ENCODE measurements at regions not wholly inside any gene's neighbourhood (a gene's known extent, or its start where the extent isn't known, plus 50 kb on each side); places are given as distances from the start of the nearest gene placed in this dataset.
"Not testable (repeated sequence)": the region's sequence is repeated elsewhere in the genome, so short reads cannot be mapped to it uniquely, and the experiment has no call there.

DNA sequence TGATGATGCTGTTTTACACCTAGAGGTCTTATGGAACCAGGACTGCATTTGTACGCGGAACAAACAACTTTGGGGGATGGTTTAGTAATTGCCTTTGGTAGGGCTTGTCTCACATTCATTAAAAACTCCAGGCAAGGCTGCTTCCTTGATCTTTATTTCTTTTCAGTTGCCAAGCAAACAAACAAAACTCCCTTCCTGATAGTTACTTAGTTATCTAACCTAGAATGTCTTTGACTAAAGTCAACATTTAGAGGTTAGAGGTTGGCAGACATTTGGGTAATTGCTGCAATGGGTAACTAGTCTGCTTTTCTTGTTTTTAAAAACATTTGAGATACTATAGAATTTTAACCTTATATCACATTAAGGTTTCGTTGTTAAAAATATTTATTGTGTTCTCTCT is 500.9 kb upstream of the PTBP2 start:
- 54 to 100% (median 90%) methylated on average over 1 to 3 of the region's 3 CpGs; no CpG with 5 or more reads in 1 of the 10 experiments for WGBS, 10 experiments
- in situ Hi-C loops (cut with MboI; ENCODE audit: low pct_unique_long_range_greater_than_20kb in 2 of 9, low sequenced_read_pairs in 9 of 9, unreplicated experiment in 9 of 9): loop anchor here in 1 of 9 experiments (25.0 kb wide), 1 partner anchor 1842 kb away; no protein-coding TSS in a partner anchor
- ATAC-seq (replicated peaks in 6 of 8): no peak

DNA sequence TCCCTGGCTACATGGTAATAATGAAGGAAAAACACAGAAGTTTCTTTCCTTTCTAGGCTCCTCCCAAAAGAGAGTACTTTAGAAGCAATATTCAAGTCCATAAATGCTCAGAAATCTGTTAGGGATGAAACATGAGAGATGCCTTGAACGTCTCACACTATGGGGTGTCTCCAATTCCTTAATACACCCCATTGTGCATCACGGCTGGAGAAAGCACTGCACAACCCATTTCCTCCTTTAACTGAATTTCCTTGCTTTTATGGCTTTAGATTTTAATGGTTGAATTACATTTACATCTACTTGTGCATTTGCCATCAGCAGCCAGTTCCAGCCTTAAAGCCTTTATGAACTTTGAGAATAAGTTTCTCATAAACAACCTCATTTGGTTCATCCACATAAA is 498.9 kb upstream of the PTBP2 start:
- peaks cover 0 to 4% of the 10 kb centered on the region in 2 donors for H3K4me1 ChIP-seq (replicated peaks in 1 of 2)
- no peak overlapping the region for H3K27ac ChIP-seq
- in situ Hi-C loops (cut with MboI; ENCODE audit: low pct_unique_long_range_greater_than_20kb in 2 of 9, low sequenced_read_pairs in 9 of 9, unreplicated experiment in 9 of 9): loop anchor here in 1 of 9 experiments (25.0 kb wide), 1 partner anchor 1840 kb away; no protein-coding TSS in a partner anchor
- WGBS, 10 experiments: 0 to 100% (median 65%) methylated on average over 1 to 2 of the region's 2 CpGs; no CpG with 5 or more reads in 3 of the 10 experiments
- no peak for ATAC-seq (replicated peaks in 6 of 8)
- H3K4me3 ChIP-seq: no peak overlapping the region

More for the DNA sequence above, 500.9 kb upstream of the PTBP2 start:
- Histone ChIP-seq H3K27ac (no peak overlapping the region), H3K4me3 (no peak overlapping the region), H3K4me1 (replicated peaks in 1 of 2) (peaks cover 0 to 4% of the 10 kb centered on the region in 2 donors)

DNA sequence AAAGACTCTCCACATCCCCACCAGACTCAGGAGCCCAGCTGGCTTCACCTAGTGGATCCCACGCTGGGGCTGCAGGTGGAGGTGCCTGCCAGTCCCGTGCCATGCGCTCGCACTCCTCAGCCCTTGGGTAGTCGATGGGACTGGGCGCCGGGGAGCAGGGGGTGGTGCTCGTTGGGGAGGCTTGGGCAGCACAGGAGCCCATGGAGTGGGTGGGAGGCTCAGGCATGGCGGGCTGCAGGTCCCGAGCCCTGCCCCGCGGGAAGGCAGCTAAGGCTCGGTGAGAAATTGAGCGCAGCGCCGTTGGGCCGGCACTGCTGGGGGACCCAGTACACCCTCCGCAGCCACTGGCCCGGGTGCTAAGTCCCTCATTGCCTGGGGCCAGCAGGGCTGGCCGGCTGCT is 497.4 kb upstream of the PTBP2 start:
- not testable (repeated sequence) for ATAC-seq (replicated peaks in 6 of 8); H3K27ac ChIP-seq; H3K4me1 ChIP-seq (replicated peaks in 1 of 2); H3K4me3 ChIP-seq
- in situ Hi-C loops (cut with MboI; ENCODE audit: low pct_unique_long_range_greater_than_20kb in 2 of 9, low sequenced_read_pairs in 9 of 9, unreplicated experiment in 9 of 9): loop anchor here in 1 of 9 experiments (25.0 kb wide), 1 partner anchor 1838 kb away; no protein-coding TSS in a partner anchor
- no CpG with 5 or more reads among the region's 20 CpGs for WGBS, 10 experiments

DNA sequence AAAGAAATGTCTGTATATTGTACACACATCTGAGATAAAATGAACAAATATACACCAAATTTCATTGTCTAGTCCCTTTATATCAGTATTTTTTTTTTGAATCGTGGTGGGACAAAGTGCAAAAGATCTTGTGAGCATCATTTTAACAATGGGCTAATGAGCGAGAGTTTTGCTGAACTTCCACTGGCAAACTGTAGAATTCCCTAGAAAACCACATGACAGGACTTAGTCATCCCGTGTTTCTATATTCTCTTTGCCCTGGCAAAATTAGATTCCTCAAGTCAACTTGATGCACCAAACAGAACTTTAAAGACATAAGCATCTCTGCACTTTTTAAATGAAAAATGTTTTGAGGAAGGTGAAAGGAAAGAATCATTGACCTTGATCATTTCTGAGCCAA is 488.2 kb upstream of the PTBP2 start:
- 82 to 100% (median 95%) methylated on average over 1 to 3 of the region's 3 CpGs; no CpG with 5 or more reads in 2 of the 10 experiments for WGBS, 10 experiments
- ATAC-seq (replicated peaks in 6 of 8): no peak
- no peak overlapping the region for H3K4me3 ChIP-seq
- no peak overlapping the region for H3K27ac ChIP-seq
- peaks cover 20 to 27% of the 10 kb centered on the region in 2 donors for H3K4me1 ChIP-seq (replicated peaks in 1 of 2)
- in situ Hi-C loops (cut with MboI; ENCODE audit: low pct_unique_long_range_greater_than_20kb in 2 of 9, low sequenced_read_pairs in 9 of 9, unreplicated experiment in 9 of 9): loop anchor here in 1 of 9 experiments (10.0 kb wide), 1 partner anchor 1821 kb away; no protein-coding TSS in a partner anchor

DNA sequence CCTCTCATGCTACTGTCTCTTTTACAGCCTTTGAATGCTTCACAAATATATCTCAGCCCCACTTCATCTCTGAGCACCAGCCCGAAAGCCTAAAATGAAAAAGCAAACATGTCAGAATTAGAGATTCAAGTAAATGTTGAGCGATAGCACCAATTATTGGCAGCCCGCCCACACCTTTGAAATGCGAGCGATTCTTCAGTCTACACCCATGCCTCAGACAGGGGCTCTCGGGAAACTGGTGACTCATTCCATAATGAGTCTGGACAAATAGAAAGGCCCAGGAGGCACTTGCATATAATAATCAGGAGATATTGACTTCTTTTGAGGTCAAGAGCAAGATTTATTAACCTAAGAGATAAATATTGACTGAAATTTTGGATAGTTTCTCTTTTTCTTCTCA is 487.3 kb upstream of the PTBP2 start:
- H3K4me1 ChIP-seq (replicated peaks in 1 of 2): peaks cover 20 to 27% of the 10 kb centered on the region in 2 donors
- WGBS, 10 experiments: 0 to 40% (median 9%) methylated on average over 1 to 6 of the region's 6 CpGs; no CpG with 5 or more reads in 1 of the 10 experiments
- ATAC-seq (replicated peaks in 6 of 8): peak; percentile 75 to 99 (median 97)
- in situ Hi-C loops (cut with MboI; ENCODE audit: low pct_unique_long_range_greater_than_20kb in 2 of 9, low sequenced_read_pairs in 9 of 9, unreplicated experiment in 9 of 9): loop anchor here in 1 of 9 experiments (10.0 kb wide), 1 partner anchor 1821 kb away; no protein-coding TSS in a partner anchor
- no peak overlapping the region for H3K4me3 ChIP-seq
- no peak overlapping the region for H3K27ac ChIP-seq

DNA sequence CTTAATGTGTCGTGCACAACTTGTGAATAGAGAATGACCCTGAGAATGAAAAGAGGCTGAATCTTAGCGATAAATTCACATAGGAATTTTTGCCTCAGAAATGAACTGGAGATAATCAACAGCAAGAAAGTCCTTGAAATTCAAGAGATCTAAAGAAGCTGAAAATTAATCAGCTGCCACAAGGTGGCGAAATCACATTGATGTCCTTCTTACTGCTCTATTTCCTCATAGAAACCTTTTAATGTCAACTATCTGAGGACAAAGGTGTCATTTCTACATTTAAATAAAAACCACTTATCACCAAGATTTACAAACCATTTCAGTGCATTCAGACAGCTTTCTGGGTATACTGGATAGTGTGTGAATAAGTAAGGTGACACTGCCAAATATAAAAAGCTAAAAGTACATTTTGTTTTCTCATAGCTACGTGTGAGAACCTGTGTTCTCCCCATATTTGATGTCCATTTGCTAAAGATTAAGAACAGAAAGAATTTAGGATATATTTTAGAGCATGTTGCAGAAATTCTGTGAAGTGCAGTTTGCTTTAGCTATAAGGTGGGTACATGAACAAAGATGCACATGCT is 485.3 kb upstream of the PTBP2 start:
- no peak overlapping the region for H3K27ac ChIP-seq
- WGBS, 10 experiments: 14 to 50% (median 27%) methylated on average over 1 to 4 of the region's 4 CpGs; no CpG with 5 or more reads in 1 of the 10 experiments
- ATAC-seq (replicated peaks in 6 of 8): peak; percentile 22 to 56 (median 48)
- no peak overlapping the region for H3K4me3 ChIP-seq
- peaks cover 20 to 27% of the 10 kb centered on the region in 2 donors for H3K4me1 ChIP-seq (replicated peaks in 1 of 2)
- in situ Hi-C loops (cut with MboI; ENCODE audit: low pct_unique_long_range_greater_than_20kb in 2 of 9, low sequenced_read_pairs in 9 of 9, unreplicated experiment in 9 of 9): loop anchor here in 1 of 9 experiments (10.0 kb wide), 1 partner anchor 1819 kb away; no protein-coding TSS in a partner anchor

DNA sequence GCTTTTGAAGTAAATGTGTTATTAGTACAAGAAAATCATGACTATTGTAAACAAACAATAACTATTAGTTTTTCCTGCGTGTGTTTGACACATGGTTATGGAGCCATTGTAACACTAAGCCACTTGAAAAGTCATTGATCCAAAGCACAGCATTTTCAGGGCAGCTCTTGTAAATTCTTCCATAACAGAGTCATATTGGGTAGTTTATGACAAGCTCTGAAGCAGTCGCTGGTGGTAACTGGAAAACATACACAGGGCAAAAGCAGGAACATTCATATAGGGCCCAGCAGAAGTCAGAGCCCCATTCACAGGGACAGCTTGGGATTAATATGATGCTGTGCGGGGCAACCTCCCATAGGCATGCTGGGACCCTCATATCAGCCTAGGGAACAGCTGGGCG is 483.2 kb upstream of the PTBP2 start:
- in situ Hi-C loops (cut with MboI; ENCODE audit: low pct_unique_long_range_greater_than_20kb in 2 of 9, low sequenced_read_pairs in 9 of 9, unreplicated experiment in 9 of 9): loop anchor here in 1 of 9 experiments (10.0 kb wide), 1 partner anchor 1816 kb away; no protein-coding TSS in a partner anchor
- no peak overlapping the region for H3K4me3 ChIP-seq
- peak in 1 of 8 experiments; percentile 14 for ATAC-seq (replicated peaks in 6 of 8)
- WGBS, 10 experiments: 10 to 100% (median 67%) methylated on average over 1 to 4 of the region's 4 CpGs; no CpG with 5 or more reads in 1 of the 10 experiments
- no peak overlapping the region for H3K27ac ChIP-seq
- peaks cover 20 to 27% of the 10 kb centered on the region in 2 donors for H3K4me1 ChIP-seq (replicated peaks in 1 of 2)

DNA sequence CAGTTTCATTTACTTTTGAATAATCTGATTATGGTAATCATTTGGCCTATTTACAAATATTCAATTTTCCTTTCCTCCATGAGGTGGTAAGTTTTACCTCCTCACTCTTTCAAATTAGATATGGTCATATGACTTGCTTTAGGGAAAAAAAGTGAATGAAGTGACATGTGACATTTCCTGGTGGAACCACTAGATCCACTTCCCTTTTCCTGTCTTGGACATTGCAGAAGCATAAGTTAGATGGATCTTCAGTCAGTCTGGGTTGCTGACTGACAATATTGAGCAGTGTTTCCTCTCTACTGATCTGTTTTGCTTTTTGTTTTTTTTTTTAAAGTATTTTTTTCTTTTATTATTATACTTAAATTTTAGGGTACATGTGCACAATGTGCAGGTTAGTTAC is 481.1 kb upstream of the PTBP2 start:
- Histone ChIP-seq H3K27ac (no peak overlapping the region), H3K4me1 (replicated peaks in 1 of 2) (peaks cover 9 to 11% of the 10 kb centered on the region in 2 donors), H3K4me3 (no peak overlapping the region)
- in situ Hi-C loops (cut with MboI; ENCODE audit: low pct_unique_long_range_greater_than_20kb in 2 of 9, low sequenced_read_pairs in 9 of 9, unreplicated experiment in 9 of 9): no loop called here
- no peak for ATAC-seq (replicated peaks in 6 of 8)

DNA sequence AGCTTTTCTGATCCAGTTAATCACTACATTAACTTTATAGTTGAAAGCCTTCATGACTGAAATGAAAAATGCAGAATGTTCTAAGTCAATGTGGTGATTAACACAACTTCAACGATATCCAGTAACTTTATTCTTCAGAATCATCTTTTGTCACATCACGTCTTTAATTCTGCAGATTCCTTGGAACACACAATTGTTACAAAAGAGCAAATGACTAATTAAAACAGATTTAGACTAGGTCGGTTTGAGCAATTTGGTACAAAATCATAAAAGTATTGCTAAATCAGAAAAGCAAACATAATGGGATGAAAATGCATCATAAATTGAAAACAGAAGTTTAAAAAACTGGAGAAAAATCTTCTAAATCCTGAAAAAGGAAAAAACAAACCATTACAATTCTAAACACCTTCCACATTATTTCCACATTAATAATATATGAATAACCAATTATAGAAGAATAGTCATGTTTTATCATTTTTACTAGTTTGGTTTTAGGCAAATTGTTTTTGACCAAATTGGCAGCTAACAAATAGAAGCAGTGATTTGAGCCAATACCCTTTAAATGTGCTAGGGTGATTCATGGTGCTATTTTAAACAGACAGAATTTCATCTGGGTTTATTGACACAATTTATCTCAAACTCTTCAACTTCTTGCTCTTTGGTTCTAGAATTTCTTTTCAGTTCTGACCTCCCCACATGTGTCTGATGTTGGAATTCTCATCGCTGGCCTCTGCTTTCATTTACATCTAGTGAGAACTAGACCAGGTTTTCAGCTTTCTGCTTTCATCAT is 468.1 kb upstream of the PTBP2 start:
- in situ Hi-C loops (cut with MboI; ENCODE audit: low pct_unique_long_range_greater_than_20kb in 2 of 9, low sequenced_read_pairs in 9 of 9, unreplicated experiment in 9 of 9): no loop called here
- ATAC-seq (replicated peaks in 6 of 8): no peak
- Histone ChIP-seq H3K27ac (no peak overlapping the region), H3K4me3 (no peak overlapping the region), H3K4me1 (replicated peaks in 1 of 2) (peaks cover 3 to 12% of the 10 kb centered on the region in 2 donors)
- 15 to 93% (median 73%) methylated on average over 2 to 4 of the region's 4 CpGs for WGBS, 10 experiments

DNA sequence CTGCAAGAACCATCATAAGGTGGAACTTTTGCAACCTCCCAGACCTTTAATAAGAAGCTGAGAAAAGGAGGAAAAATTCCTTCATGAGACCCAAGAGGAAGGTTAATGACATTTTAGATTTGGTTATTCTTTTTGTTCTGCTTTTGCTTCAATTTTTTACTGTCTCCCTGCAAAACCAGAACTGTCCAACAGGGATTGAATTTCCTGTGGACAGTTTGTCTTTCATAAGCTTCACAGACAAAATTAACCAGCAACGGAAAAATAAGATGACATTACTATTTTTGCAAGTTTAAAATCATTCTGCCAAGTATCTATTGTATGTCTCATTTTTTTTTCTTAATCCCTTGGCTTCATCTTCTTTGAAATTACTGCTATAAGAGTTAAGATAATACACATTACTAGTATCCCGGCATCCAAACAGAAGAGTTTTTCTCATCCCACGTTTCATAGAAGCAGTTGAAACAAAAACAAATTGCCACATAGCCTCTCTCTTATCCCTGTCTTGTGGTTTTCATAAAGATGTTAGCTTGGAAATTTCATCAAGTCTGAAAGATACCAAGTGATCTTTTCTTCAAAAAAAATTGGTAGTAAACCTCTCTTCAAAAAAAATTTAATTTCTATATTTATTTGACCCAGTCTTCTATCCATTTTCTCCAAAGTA is 465.3 kb upstream of the PTBP2 start:
- Histone ChIP-seq H3K4me3 (no peak overlapping the region), H3K4me1 (replicated peaks in 1 of 2) (peaks cover 0 to 2% of the 10 kb centered on the region in 2 donors), H3K27ac (no peak overlapping the region)
- in situ Hi-C loops (cut with MboI; ENCODE audit: low pct_unique_long_range_greater_than_20kb in 2 of 9, low sequenced_read_pairs in 9 of 9, unreplicated experiment in 9 of 9): no loop called here
- WGBS, 10 experiments: 6 to 100% (median 87%) methylated on average over 2 to 3 of the region's 3 CpGs; no CpG with 5 or more reads in 1 of the 10 experiments
- ATAC-seq (replicated peaks in 6 of 8): no peak

DNA sequence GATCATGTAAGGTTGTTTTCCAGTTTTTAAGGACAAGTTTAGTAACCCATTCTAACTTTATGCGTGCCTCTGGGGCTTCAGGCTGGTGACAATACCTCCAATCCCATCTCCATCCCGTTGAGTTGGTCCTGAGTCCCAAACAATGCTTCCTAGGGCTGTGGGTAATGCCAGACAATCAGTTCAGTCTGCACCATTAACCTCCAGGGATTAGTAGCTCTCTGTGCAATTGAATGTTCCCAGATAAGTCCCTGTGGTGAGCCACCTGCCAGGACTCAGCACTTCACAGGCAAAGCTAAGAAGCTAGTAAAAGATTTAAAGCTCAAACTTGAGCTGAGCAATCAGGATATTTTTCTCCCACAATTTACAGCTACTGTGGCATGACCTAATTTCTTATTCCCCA is 462.2 kb upstream of the PTBP2 start:
- H3K4me1 ChIP-seq (replicated peaks in 1 of 2): no peaks in the 10 kb centered on the region
- no peak for ATAC-seq (replicated peaks in 6 of 8)
- in situ Hi-C loops (cut with MboI; ENCODE audit: low pct_unique_long_range_greater_than_20kb in 2 of 9, low sequenced_read_pairs in 9 of 9, unreplicated experiment in 9 of 9): no loop called here
- no peak overlapping the region for H3K4me3 ChIP-seq
- H3K27ac ChIP-seq: no peak overlapping the region
- WGBS, 10 experiments: 0 to 100% (median 60%) methylated on average over 1 to 2 of the region's 2 CpGs; no CpG with 5 or more reads in 1 of the 10 experiments

DNA sequence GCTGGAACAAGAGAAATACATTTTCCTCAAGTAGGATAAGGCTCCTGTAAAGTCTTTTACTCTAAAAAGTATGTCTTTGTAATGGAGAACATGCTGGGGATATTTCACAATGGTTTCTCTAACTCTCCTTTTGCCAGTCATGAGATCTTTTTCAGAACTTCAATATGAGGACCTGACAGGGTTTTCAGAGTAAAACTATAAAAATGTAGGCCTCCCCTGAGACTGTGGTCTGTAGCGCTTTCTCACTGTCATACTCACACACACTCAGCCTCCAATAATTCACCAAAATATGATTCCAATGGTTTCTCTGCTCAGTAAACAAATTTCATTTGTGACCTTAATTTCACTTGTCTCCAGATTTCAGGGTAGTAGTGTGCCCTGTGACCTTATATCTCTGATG is 440.1 kb upstream of the PTBP2 start:
- in situ Hi-C loops (cut with MboI; ENCODE audit: low pct_unique_long_range_greater_than_20kb in 2 of 9, low sequenced_read_pairs in 9 of 9, unreplicated experiment in 9 of 9): no loop called here
- no peak for ATAC-seq (replicated peaks in 6 of 8)
- Histone ChIP-seq H3K4me1 (replicated peaks in 1 of 2) (no peaks in the 10 kb centered on the region), H3K27ac (no peak overlapping the region), H3K4me3 (no peak overlapping the region)
- 83 to 100% (median 100%) methylated on average over 1 of the region's 1 CpG; no CpG with 5 or more reads in 1 of the 10 experiments for WGBS, 10 experiments

DNA sequence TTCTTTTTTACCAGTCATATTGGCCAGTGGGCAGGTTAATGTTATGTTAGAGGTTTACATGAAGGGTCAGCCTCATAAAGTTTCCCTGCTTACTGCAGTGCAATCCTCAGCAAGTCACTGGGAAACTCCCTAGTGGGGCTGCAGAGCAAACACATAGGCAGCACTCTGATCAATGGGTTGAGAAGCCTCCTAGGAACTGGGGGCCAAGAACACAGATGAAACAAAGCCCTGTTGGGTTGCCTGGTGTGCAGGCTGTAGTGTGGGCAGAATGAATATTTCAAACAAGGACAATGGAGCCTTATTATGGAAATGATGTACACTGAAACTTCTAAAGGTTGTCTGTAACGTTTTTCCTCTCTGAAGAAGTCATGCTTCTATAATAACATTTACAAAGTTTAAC is 431.6 kb upstream of the PTBP2 start:
- in situ Hi-C loops (cut with MboI; ENCODE audit: low pct_unique_long_range_greater_than_20kb in 2 of 9, low sequenced_read_pairs in 9 of 9, unreplicated experiment in 9 of 9): no loop called here

More for the DNA sequence above, 431.6 kb upstream of the PTBP2 start:
- 0 to 30% (median 11%) methylated on average over 1 of the region's 1 CpG; no CpG with 5 or more reads in 1 of the 10 experiments for WGBS, 10 experiments
- Histone ChIP-seq H3K27ac (no peak overlapping the region), H3K4me1 (replicated peaks in 1 of 2) (peaks cover 0 to 10% of the 10 kb centered on the region in 2 donors), H3K4me3 (no peak overlapping the region)
- ATAC-seq (replicated peaks in 6 of 8): peak in 3 of 8 experiments; percentile 57 to 99 (median 67)

All from motor neuron (in vitro differentiated cells).